Myocyte (in vitro differentiated cells): ENCODE measurements at regions not wholly inside any gene's neighbourhood (a gene's known extent, or its start where the extent isn't known, plus 50 kb on each side); places are given as distances from the start of the nearest gene placed in this dataset.

Experiments used
- DNase-seq: peaks from one replicate; pipeline ENCODE4 v3.0.0-alpha.2; 2012; ENCODE audit warnings: low read depth

DNA sequence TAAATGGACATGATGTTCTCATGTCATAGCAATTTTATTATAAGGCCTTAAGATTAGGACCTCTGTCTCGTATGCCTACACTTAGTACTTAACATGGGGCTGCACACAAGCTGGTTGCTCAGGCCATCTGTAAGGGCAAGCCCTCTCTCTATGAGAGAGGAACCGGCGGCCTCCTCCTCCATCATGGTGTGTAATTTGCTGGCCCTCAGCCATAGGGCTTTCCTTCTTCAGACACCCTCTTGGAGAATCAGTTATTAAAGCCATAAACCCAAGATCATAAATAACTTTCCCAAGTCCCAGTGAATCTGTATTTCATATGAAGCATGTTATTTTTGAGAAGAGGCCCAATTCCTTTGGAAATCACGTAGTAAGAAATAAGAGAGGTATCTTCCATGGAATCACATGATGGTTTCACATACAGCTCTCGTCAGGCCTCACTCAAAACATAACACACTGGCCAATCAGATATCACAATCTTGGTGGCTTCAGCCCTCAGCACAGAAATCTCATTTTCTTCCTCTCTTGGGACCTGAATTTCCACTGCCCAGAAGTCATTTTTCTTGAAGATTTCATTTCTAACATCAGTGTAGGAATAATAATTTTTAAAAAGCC, 92.6 kb downstream of the RDH14 start:
- DNase-seq: no peak

DNA sequence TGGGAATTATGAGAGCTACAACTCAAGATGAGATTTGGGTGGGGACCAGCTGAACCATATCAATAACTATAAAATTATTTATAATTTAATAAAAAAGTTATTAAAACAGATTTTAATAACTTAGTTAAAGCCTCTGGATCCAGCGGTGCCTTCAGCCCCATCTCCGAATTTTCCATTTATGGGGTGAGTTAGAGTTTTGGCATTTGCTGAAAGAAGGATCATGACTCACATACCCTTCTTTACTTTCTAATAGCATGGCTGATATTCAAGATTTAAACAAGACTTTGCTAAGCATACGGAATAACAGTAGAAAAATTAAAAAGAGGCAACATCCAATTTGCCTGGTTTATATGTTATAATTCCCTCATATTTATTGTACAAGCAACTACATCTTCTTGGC, 94.5 kb downstream of the RDH14 start:
- DNase-seq: no peak

DNA sequence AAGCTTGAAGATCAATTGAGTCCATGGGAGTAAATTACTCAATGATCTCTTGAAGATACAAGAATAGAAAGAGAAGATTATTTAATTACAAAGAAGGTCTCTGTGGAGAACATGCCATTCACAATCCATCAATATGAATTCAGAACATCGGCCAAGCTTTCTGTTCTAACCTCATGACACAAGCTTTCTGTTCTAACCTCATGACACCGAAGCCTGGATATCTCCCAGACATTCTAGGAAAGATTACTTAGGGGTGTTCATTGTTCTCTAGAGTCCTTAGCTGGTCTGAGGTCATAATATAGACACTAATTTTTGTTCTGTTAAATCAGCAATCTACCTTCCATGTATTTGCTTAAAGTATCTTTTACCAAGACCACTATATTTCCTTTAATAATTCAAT, 95.5 kb downstream of the RDH14 start:
- DNase-seq: no peak

DNA sequence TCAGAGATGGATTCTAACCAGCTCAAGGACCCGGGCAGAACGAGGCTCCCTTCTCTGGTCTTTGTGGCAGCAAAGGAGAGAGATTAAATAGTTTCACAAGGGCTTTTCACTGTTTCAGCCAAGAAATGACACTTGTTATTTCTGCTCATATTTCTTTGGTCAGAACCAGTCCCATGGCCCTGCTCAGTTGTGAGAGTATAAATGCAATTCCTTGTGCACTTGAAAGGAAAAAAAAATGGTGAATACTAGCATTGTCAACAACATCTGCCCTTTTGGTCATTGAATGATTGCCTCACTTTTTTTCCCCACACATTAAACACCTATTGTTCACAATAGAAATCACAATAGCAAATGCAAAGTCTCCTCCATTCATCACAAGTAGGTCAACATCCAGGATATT, 104.4 kb downstream of the RDH14 start:
- no peak for DNase-seq

DNA sequence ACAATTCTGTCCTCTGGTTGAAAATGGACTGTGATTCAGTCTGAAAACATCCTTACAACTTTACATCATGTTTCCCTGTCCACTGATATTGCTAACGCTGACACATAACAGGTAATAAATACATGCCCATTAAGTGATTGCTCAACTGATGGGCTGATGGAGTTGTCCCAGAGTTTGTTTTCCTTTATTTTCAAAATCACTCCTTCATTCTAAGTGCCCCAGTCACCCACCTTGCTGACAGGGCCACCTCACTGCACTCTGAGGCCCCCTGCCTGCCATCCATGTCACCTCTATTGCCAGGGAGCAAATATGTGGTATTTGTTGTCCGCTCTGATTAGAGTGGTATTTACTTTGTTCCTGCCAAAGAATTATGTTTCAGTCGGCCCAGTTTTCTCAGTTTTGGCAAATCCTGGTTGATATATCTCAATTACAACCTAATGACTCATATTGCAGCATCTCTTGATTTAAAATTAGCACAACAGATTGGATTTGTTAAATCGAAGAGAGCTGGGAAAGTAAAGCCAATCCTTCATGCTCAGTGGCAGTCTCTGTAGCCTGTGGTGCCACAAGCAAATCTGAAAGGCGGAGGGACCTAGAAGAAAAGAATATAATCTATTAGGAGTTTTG, 105.1 kb downstream of the RDH14 start:
- DNase-seq: peak; percentile 23

DNA sequence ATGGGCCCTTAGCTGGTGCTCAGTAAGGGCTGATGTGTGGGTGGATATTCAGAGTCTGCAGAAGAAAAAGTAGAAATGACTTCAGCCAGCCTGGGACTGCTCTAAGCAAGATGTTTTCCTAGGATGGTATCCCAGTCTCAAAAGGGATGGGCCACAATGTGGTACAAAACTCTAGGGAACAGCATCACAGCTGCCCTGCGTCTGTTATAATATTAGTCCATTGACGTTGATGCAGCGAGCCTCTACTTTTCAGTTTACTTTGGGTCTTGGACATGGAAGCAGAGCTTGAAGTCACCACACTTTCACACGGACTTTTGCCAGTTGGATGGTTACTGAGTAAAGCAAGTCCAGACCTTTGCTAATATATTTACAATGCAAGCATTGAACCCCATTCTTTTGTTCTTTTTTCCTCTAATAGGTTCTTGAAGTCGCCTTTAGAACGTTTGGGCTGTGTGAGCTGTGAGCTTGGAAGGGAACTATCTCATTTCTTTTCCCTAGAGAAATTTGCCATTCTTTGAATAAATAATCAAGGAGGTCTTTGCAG, 105.7 kb downstream of the RDH14 start:
- DNase-seq: no peak

DNA sequence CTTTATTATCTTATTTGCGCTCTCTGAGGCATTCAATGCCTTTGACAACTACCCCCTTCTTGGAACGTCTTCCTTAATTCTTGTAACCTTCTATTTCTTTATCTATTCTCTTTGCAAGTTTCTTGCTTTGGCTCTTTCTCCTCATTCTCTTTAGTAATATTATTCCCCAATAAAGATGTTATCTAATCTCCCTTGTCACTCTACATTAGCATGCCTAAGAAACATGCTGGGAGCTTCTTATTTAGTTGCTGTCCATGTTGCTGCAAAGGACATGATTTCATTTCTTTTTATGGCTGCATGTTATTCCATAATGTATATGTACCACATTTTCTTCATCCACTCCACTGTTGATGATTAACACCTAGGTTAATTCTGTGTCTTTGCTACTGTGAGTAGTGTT, 113.7 kb downstream of the RDH14 start:
- DNase-seq: no peak

DNA sequence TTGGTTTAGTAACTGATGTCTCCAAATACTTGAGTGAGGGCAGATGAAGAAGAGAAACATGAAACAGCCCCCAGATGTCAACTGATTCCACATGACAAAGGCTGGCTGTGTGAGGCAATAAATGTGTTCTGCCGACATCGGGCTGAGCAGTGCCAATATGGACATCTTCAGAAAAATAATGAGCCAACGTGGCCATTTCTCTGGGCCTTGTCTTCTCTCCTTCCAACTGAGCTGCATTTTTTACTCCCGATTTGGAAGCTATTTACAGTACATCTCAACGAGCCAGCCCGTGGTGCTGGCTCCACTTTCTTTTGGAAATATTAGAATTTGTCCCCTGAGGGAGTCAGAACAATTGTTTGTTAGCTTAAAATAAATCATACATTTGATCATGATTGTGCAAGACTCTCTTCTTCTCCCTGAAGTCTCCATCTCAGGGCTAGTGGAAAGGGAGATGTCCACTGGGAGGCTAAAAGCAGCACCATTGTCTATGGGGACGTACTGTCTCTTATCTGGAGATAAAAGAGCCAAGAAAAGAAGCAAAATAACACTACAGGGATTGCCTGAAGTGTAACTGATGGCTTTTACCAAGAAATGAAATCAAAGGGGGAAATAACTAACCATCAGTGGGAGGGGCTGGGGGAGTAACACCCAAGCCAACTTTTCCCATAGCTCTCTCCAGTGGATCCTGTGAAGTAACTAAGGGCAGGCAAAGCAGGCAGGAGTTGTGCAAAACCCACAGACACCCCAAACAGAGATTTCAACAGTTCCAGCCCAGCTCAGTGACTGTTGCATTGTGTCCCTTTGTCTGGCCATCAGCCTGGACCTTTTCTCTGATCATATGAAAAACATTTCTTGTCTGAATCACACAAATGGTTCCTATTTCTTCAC, 114.8 kb downstream of the RDH14 start:
- DNase-seq: no peak

DNA sequence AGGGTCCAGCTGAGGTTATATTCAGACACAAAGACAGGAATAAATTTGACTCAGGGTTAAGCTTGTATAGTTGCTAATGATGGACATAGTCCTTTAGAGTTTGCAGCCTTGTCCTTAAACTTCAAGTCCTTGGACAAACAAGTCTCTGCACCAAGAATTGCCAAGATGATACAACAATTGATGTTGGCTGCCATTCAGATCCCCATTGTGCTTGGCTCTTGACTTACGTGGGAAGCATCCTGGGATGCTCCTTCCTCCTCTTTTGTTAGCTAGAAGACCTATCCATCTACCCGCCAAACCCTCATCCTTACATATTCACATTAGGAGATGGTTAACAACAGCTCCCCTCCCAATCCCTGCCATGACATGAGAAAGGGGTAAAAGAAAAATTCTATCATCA, 115.6 kb downstream of the RDH14 start:
- no peak for DNase-seq

DNA sequence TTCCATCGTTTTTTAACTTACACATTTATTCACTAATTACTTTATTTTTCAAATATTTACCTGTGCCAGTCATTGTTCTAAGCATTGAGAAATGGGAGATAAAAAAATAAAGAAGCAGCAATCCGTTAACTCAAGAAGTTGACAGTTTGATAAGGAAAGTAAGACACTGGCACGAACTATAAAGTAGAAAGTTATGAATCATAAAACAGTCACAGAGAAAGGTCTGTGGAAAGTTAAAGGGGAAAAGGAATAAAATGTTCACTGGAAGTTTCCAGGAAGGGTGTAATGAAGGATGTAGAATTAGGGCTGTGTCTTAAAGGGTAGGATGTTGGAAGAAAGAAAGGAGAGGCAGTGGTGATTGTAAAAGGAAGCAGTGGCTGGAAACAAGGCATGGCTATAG, 118.9 kb downstream of the RDH14 start:
- DNase-seq: no peak

DNA sequence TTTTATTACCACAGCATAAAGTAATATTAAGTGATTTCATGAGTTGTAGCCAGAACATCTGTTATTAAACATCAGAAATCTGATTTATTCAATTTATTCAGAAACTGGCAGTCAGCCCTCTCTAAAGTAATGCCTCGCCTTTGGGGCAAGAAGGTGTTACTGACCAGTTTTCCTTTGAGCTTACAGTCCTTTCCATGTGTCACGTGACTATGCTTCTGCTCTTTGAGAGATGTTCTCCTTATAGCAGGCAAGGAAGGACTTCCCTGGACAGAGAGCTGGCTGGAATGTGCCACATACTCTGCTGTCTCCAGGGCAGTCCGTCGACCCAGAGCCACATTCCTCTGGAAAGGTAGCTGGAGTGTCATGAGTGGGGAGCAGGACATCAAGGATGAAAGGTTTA, 119.7 kb downstream of the RDH14 start:
- DNase-seq: no peak

DNA sequence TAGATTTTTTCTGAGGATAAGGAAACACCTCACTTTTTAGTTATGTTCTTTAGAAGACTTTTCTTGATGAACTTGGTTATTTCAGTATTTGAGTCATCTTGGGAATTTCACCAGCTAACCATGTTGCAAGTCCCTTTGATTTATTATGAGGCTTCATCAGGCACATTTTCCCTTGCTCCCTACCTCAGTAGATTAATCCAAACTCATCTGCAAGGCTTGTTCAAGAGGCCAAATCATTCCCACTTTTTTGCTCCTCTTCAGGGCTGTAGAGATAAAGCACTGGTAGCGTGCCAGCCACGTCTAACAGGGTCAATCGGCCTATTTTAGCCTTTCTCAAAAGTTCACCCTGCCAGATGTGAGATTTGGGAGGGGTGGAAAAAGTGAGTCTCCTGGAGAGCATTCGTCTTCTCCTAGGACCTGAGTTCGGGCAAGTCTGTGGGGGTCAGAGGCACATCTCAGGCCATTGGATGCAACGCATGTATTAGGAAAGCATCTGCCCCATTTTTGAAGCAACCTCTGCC, 120.3 kb downstream of the RDH14 start:
- no peak for DNase-seq

DNA sequence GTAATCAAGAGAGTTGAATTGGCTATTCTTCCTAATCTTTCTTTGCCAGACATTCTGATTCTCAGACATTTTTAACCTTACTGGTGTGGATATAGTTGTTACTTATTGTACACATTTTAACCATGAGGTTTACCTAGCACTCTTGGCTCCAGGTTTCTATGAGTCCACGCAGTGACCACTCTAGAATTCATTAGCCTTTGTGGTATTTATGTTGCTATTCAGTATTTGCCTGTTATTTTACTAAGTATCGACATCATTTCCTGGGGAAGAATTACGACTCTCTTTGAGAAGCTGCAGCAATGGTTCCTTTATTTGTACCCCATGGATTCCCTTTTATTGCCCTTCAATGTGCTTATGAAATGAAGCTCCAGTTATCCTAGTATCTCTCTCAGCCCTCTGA, 120.7 kb downstream of the RDH14 start:
- no peak for DNase-seq

DNA sequence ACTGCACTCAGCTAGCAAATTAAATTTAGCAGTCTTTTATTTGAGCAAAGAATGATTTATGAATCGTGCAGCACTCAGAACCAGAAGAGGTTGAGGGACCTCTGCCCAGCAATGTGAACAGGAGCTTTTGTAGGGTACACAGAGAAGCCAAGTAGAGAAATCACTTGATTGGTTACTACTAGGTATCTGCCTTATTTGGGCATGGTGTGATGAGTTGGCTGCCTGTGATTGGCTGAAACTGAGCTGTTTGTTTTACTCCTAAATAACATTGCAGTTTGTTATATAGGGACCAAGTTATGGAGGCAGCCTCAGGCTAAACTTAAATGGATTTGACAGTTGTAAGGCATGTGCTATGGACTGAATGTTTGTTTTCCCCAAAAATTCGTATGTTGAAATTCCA, 122.5 kb downstream of the RDH14 start:
- DNase-seq: no peak

DNA sequence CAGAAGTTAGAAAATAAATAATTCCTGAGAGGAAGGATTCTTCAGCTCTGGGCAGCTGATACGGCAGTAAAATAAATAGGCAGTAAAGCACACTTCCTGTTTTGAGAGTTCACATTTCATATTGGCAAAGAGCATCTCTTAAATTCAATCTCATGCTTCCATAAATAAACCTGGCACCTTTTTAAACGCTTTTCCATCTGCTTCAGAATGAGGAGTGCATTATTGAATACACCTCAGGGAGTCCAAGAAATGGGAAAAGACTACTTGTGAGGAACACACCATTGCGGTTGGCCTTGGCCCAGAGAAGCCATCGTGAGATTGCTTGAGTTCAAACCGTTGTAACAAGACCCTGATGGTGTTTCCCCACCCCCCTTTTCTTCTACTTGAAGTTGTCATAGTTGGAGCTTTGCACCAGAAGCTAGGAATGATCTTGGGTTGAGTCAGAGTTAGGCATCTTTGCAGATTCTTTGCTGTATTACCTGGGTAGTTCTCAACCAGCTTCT, 123.9 kb downstream of the RDH14 start:
- no peak for DNase-seq

DNA sequence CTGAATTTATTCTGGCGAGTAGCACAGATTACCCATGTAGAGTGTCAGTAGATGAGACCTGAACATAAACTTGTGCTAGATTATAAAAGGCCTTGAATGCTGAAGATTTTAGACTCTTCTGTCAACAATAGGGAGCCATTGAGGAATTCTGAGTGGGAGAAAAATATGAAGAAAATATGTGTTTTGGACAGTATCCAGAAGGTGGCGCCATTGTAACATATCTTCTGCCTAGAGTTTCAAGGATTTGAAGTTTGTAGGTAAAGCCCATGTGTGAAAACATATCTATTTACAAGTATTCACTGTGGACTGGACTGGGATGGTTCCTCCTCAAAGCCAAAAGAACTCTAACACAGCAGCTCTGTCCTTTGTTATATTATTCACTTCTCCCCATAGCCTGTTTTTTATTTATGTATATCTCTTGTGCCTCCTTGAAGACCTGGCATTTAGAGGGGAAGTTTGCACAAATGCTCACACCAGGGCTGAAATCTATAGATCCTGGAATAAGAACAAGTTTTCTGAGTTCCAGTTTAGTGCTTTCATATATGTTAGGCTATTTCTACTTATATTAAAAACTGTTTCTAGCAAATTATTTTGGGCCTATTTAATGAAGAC, 124.9 kb downstream of the RDH14 start:
- peak; percentile 70 for DNase-seq

DNA sequence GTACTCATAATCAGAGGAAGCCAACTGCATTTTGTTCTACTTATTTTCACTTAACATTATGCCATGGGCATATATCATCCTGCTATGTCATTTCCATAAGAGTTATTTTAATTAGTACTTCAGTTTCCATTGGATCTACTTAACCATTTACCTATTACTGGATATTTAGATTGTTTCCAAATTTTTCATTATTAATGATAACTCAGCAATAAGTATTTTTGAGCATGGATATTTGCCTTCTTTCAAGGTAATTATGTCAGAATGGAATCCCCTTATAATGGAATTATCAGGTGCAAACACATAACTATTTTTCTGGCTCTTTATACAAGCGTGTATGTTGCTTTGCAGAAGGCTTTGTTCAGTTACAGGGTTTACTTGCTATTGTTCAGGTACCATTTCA, 126.6 kb downstream of the RDH14 start:
- DNase-seq: no peak

DNA sequence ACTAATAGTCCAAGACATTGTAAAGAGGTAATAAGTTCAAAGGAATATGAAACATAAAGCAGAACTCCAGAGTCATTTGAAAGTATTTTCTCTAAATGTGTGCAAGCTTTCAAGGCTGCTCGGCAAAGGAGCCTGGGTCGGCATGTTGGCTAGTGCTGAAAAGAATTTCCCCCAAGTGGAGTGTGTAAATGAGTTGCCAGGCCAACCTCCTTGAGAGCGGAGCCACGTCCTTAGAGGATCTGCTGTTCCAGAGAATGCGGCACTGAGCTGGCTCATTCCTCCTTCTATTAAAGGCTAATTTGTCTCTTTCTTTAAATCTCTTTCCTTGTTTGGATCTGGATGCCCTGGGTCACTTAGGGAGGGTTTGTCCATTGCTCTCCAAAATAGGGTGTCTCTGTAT, 127.5 kb downstream of the RDH14 start:
- DNase-seq: no peak

DNA sequence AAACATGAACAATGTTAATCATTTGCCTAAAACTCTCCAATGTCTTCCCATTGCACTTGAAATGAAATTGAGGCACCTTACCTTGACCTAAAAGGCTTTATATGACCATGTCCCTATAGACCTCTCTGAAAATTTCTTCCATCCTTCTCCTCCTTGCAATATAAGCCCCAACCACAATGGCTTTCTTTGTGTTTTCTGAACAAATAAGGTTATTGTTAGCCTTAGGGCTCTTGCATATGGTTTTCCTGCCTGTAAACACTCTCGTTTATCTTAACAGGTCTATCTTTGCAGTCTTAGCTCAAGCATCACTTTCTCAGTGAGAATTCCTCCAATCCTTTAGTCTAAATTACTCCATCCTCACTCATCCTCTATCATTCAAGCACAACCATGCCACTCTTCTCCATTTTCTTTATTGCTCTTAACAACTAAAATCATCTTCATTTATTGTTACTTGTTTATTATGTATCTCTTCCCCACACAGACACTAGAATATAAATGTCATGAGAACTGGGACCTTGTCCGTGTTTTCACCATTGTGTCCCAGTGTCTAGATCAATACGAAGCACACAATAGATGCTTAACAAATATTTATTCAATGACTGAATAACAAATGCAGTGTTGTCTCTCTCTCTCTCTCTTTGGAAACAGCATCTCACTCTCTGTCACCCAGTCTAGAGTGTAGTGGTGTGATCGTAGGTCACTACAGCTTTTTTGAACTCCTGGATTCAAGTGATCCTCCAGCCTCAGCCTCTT, 129.3 kb downstream of the RDH14 start:
- no peak for DNase-seq

DNA sequence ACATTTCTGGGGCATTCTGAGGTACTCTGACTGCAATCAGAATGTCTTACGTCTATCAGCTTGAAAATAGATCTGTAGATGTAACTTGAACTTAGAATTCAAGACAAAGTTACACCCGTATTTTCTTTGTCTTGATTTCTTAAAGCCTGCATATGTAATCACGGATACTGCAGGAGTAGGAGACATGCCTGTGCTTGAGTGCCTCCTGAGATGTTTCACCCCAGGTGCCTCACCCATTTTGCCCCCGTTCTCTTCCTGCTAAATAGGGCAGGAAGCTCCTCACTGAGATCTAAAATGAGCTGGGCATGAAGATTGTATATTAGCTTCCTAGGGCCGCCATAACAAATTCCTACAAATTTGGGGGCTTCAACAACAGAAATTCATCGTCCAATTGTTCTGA, 131.9 kb downstream of the RDH14 start:
- no peak for DNase-seq

DNA sequence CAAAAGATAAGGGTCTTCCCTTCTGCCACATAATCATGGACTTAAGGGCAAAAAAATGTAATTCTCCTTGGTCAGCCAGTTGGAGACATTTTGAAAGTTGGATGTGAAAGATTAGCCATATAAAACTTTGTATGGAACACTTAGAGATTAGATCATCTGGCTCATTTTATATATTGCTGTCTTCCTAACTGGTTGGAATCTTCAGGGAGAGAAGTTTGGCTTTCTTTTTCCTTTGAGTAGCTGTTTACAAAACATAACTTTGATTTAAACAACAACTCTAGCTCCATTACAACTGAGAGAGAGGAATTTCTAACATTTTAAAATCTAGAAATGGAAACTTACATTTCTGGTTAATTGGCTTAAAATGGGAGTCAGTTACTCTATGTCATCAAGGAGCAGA, 132.7 kb downstream of the RDH14 start:
- DNase-seq: no peak
